H1 (cell line): ENCODE measurements at regions not wholly inside any gene's neighbourhood (a gene's known extent, or its start where the extent isn't known, plus 50 kb on each side); places are given as distances from the start of the nearest gene placed in this dataset.

Experiments
- CHD2 ChIP-seq: IDR thresholded peaks from 2 replicates; pipeline ENCODE4 v1.6.1; 2012; ENCODE audit warnings: low read length, improper control_type of control experiment
- CREB1 ChIP-seq: IDR thresholded peaks from 2 replicates; pipeline ENCODE4 v1.6.1; 2012; ENCODE audit warnings: inconsistent platforms
- EZH2 ChIP-seq: fragments of 200-600 bp; sonication (generic); IDR thresholded peaks from 2 replicates; pipeline ENCODE4 v1.7.1; 2012; ENCODE audit warnings: low read depth, mild to moderate bottlenecking, moderate library complexity, low read length, inconsistent platforms; ENCODE audit not compliant: severe bottlenecking
- HDAC2 ChIP-seq, 2 experiments: fragments of 300-600 bp in 1 of 2; sonication (generic) in 1 of 2; IDR thresholded peaks; 2 replicates each; pipeline ENCODE4 v1.6.1; 2011 to 2012; ENCODE audit warnings: low read depth in 2 of 2, low read length in 2 of 2, mild to moderate bottlenecking in 2 of 2, moderate library complexity in 2 of 2, borderline replicate concordance in 1 of 2, inconsistent platforms in 1 of 2
- KDM5A ChIP-seq: fragments of 200-600 bp; IDR thresholded peaks from 2 replicates; pipeline ENCODE4 v1.7.1; 2012; ENCODE audit warnings: mild to moderate bottlenecking, low read length, inconsistent platforms, mixed read lengths
- POLR2A ChIP-seq, 2 experiments: IDR thresholded peaks; 1 replicate in 1 of 2; 2 replicates in 1 of 2; pipeline ENCODE4 v1.6.1; 2011; ENCODE audit warnings: low read depth in 2 of 2, low read length in 2 of 2, mild to moderate bottlenecking in 2 of 2; ENCODE audit errors: control extremely low read depth in 1 of 2
- SP1 ChIP-seq: IDR thresholded peaks from 2 replicates; pipeline ENCODE4 v1.6.1; 2011; ENCODE audit warnings: low read depth, low read length
- SUZ12 ChIP-seq: fragments of 200-600 bp; sonication (generic); IDR thresholded peaks from 2 replicates; pipeline ENCODE4 v1.6.1; 2012; ENCODE audit warnings: mild to moderate bottlenecking, inconsistent platforms, low read length, moderate library complexity, mixed read lengths
- TF ChIP-seq, protein P1 (sequence below): IDR thresholded peaks from 2 replicates; pipeline ENCODE4 v1.6.1; 2011; ENCODE audit warnings: low read depth, mild to moderate bottlenecking, low read length; ENCODE audit not compliant: insufficient read depth
- TF ChIP-seq, protein P2 (sequence below), 3 experiments: IDR thresholded peaks; 1 replicate in 2 of 3; 2 replicates in 1 of 3; pipeline versions ENCODE4 v1.5.1 to v1.6.1; 2011; ENCODE audit warnings: low read length in 3 of 3, mild to moderate bottlenecking in 3 of 3, inconsistent platforms in 2 of 3, low read depth in 1 of 3, moderate library complexity in 1 of 3; ENCODE audit not compliant: insufficient read depth in 1 of 3; ENCODE audit errors: control extremely low read depth in 1 of 3
- TF ChIP-seq, protein P3 (sequence below): IDR thresholded peaks from 2 replicates; pipeline ENCODE4 v1.6.1; 2012; ENCODE audit warnings: low read length, inconsistent platforms

DNA sequence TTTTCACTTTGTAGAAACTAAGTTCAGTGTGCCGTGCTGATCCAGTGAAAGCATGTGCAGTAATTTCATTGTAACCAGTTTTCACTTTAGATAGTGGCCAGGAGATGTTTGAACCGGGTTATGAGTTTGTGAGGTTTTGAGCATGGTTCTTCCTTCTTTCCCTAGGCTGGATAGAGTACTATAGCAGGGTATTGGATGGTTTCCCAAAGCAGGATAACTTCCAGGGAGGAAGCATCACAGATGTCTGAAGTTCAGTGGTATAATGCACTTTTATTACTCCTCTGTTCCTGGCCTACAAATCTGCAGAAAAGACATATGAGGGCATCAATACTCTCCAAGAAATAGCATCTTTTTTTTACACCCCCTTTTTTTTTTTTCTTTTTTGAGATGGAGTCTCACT is 823.1 kb downstream of the USP25 start:
- TF ChIP-seq, protein P1, sequence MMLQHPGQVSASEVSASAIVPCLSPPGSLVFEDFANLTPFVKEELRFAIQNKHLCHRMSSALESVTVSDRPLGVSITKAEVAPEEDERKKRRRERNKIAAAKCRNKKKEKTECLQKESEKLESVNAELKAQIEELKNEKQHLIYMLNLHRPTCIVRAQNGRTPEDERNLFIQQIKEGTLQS: no peak
- TF ChIP-seq KDM5A (no peak), SP1 (no peak), POLR2A (IDR thresholded peaks at IDR 0.05; ENCODE audit: control extremely low read depth in 1 of 2, low read depth in 2 of 2, low read length in 2 of 2) (no peak), CHD2 (no peak), SUZ12 (no peak), HDAC2 (IDR thresholded peaks at IDR 0.05; ENCODE audit: borderline replicate concordance in 1 of 2, low read depth in 2 of 2, low read length in 2 of 2) (no peak), CREB1 (no peak), EZH2 (no peak)
- TF ChIP-seq, protein P2, sequence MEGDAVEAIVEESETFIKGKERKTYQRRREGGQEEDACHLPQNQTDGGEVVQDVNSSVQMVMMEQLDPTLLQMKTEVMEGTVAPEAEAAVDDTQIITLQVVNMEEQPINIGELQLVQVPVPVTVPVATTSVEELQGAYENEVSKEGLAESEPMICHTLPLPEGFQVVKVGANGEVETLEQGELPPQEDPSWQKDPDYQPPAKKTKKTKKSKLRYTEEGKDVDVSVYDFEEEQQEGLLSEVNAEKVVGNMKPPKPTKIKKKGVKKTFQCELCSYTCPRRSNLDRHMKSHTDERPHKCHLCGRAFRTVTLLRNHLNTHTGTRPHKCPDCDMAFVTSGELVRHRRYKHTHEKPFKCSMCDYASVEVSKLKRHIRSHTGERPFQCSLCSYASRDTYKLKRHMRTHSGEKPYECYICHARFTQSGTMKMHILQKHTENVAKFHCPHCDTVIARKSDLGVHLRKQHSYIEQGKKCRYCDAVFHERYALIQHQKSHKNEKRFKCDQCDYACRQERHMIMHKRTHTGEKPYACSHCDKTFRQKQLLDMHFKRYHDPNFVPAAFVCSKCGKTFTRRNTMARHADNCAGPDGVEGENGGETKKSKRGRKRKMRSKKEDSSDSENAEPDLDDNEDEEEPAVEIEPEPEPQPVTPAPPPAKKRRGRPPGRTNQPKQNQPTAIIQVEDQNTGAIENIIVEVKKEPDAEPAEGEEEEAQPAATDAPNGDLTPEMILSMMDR (IDR thresholded peaks at IDR 0.05; ENCODE audit: control extremely low read depth in 1 of 3, insufficient read depth in 1 of 3, low read depth in 1 of 3, low read length in 3 of 3): no peak
- TF ChIP-seq, protein P3, sequence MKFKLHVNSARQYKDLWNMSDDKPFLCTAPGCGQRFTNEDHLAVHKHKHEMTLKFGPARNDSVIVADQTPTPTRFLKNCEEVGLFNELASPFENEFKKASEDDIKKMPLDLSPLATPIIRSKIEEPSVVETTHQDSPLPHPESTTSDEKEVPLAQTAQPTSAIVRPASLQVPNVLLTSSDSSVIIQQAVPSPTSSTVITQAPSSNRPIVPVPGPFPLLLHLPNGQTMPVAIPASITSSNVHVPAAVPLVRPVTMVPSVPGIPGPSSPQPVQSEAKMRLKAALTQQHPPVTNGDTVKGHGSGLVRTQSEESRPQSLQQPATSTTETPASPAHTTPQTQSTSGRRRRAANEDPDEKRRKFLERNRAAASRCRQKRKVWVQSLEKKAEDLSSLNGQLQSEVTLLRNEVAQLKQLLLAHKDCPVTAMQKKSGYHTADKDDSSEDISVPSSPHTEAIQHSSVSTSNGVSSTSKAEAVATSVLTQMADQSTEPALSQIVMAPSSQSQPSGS: no peak
